Uterus (tissue), 3 donors: ENCODE measurements at regions not wholly inside any gene's neighbourhood (a gene's known extent, or its start where the extent isn't known, plus 50 kb on each side); places are given as distances from the start of the nearest gene placed in this dataset. TPM values are rescaled to one million over a fixed set of nuclear protein-coding genes. Genes with fewer than 3 reads are reported as not detected.

Source experiments
- DNase-seq, 2 donors: peaks; one replicate each; pipeline ENCODE4 v3.0.0-alpha.2; 2019 to 2020
- H3K27ac ChIP-seq, 2 donors: fragments of 200-600 bp; sonication (generic); 1 replicate in 1 of 2; 2 replicates in 1 of 2; pipeline ENCODE4 v1.5.1; 2016 to 2018
- H3K27me3 ChIP-seq, 2 donors: fragments of 200-600 bp; sonication (generic); one replicate each; pipeline ENCODE4 v1.5.1; 2018 to 2019; ENCODE audit warnings: control low read depth in 1 of 2
- H3K36me3 ChIP-seq, 2 donors: fragments of 200-600 bp; sonication (generic); one replicate each; pipeline ENCODE4 v1.5.1; 2019; ENCODE audit warnings: control low read depth in 1 of 2
- H3K4me1 ChIP-seq, 2 donors: fragments of 200-600 bp; sonication (generic); one replicate each; pipeline ENCODE4 v1.5.1; 2018 to 2019; ENCODE audit warnings: control low read depth in 1 of 2
- H3K4me3 ChIP-seq, 2 donors: fragments of 200-600 bp; sonication (generic); 1 replicate in 1 of 2; 2 replicates in 1 of 2; pipeline ENCODE4 v1.5.1; 2018 to 2019; ENCODE audit warnings: mild to moderate bottlenecking in 1 of 2
- H3K9me3 ChIP-seq, 2 donors: fragments of 200-600 bp; sonication (generic); one replicate each; pipeline ENCODE4 v1.5.1; 2019; ENCODE audit warnings: control low read depth in 1 of 2
- CTCF ChIP-seq, 4 experiments: fragments of 200-600 bp in 2 of 4; fragments of 450-650 bp in 2 of 4; sonication (generic) in 2 of 4; IDR thresholded peaks; one replicate each; pipeline ENCODE4 v1.5.1; 2016 to 2019; ENCODE audit warnings: antibody characterized with exemption in 4 of 4, mild to moderate bottlenecking in 2 of 4, moderate library complexity in 1 of 4
- POLR2A ChIP-seq, 2 donors: fragments of 450-650 bp; IDR thresholded peaks; one replicate each; pipeline ENCODE4 v1.6.1; 2016; ENCODE audit warnings: antibody characterized with exemption in 2 of 2, mild to moderate bottlenecking in 1 of 2, moderate library complexity in 1 of 2
- intact Hi-C: fragments of 100-400 bp; cut with DNase I; formaldehyde crosslinking; loops from one replicate; pipeline ENCODE4 v1.15.1; 2023; ENCODE audit warnings: low total_unique reads
- microRNA counts, 2 donors: library from miRNA; unstranded; fragments of <30 nt; microRNA quantifications; one replicate each; lab custom pipeline; 2016 to 2017
- microRNA-seq: library from miRNA; unstranded; fragments of <30 nt; microRNA quantifications from one replicate; pipeline ENCODE4, GENCODE V29; 2016; ENCODE audit warnings: borderline microRNAs expressed, borderline replicate concordance
- small RNA-seq: library from RNA; depleted of rRNA; stranded (forward); fragments of <200 nt; gene quantifications from one replicate; pipeline ENCODE3, GENCODE V24; 2016
- donor health status: DM: yes; HTN: yes; CAD: no.

GRCh38 chr3:168155303-168155702 is 59.6 kb upstream of the GOLIM4 start:
- Histone ChIP-seq H3K27ac (no peak overlapping the region), H3K4me3 (no peak overlapping the region), H3K9me3 (peaks cover 0 to 3% of the 10 kb centered on the region in 2 donors), H3K27me3 (no peaks in the 10 kb centered on the region), H3K36me3 (peaks cover 0 to 3% of the 10 kb centered on the region in 2 donors), H3K4me1 (no peaks in the 10 kb centered on the region)
- TF ChIP-seq CTCF (IDR thresholded peaks at IDR 0.05) (no peak), POLR2A (IDR thresholded peaks at IDR 0.05) (no peak)
- DNase-seq, result no peak
- intact Hi-C loops, result no loop called here

- intact Hi-C loops, result no loop called here
- no peak for DNase-seq
- H3K4me1 ChIP-seq, result no peaks in the 10 kb centered on the region
- H3K27me3 ChIP-seq, result no peaks in the 10 kb centered on the region
- H3K36me3 ChIP-seq, result peaks cover 0 to 3% of the 10 kb centered on the region in 2 donors
- peaks cover 0 to 3% of the 10 kb centered on the region in 2 donors for H3K9me3 ChIP-seq
- H3K27ac ChIP-seq, result no peak overlapping the region
- no peak for TF ChIP-seq CTCF (IDR thresholded peaks at IDR 0.05)
- no peak for TF ChIP-seq POLR2A (IDR thresholded peaks at IDR 0.05)
- H3K4me3 ChIP-seq, result no peak overlapping the region
Measured at GRCh38 chr3:168154089-168154488, 58.4 kb upstream of the GOLIM4 start.

DNA sequence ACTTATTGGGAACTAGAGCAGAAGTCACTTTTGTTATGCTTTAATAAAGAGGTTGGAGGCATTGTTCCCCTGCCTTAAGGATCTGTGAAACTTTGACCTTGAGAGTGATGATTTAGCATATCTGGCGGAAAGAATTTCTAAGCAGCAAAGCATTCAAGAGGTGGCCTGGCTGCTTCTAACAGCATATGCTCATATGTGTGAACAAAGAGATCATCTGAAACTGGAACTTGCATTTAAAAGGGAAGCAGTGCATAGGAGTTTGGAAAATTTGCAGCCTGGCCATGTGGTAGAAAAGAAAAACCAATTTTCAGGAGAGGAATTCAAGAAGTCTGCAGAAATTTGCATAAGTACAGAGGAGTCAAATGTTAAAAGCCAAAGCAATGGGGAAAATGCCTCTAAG is 56.4 kb upstream of the GOLIM4 start:
- no peak for DNase-seq
- intact Hi-C loops, result no loop called here
- no peaks in the 10 kb centered on the region for H3K27me3 ChIP-seq
- H3K9me3 ChIP-seq, result peaks cover 0 to 3% of the 10 kb centered on the region in 2 donors
- H3K4me3 ChIP-seq, result no peak overlapping the region
- H3K27ac ChIP-seq, result no peak overlapping the region
- H3K4me1 ChIP-seq, result no peaks in the 10 kb centered on the region
- no peak for TF ChIP-seq CTCF (IDR thresholded peaks at IDR 0.05)
- TF ChIP-seq POLR2A (IDR thresholded peaks at IDR 0.05), result no peak
- H3K36me3 ChIP-seq, result no peaks in the 10 kb centered on the region

MicroRNA genes in the stretch of these regions (microRNA counts, 767-probe panel; counts per million panel counts)
- 0 counts per million in 2 donors for microRNA hsa-miR-551b-3p (lab: Ali Mortazavi, UCI)

Small RNAs in the stretch of these regions (microRNA-seq; reads per million reads assigned to microRNA genes)
- gene MIR551B, result not detected

Small RNAs in the stretch of these regions (small RNA-seq; reads per million reads assigned to genes)
- gene MIR551B (not detected), gene RNU2-20P (not detected)
